ENCODE measurements at regions not wholly inside any gene's neighbourhood (a gene's known extent, or its start where the extent isn't known, plus 50 kb on each side); places are given as distances from the start of the nearest gene placed in this dataset.

GRCh38 chr14:98564006-98564405 is 708.0 kb downstream of the BCL11B start:
- intact Hi-C loops (cut with micrococcal nuclease): no loop called here
- H3K27me3 ChIP-seq (ENCODE audit: control insufficient read depth, insufficient read depth, low read length): no peaks in the 10 kb centered on the region
- ATAC-seq: no peak

GRCh38 chr14:98564541-98564940 is 707.5 kb downstream of the BCL11B start:
- Histone ChIP-seq H3K4me1 (ENCODE audit: control insufficient read depth, insufficient read depth, low read length) (no peaks in the 10 kb centered on the region), H3K36me3 (ENCODE audit: control insufficient read depth, insufficient read depth, low read length) (no peaks in the 10 kb centered on the region), H3K27ac (ENCODE audit: low read length) (no peak overlapping the region), H3K4me3 (ENCODE audit: low read length) (no peak overlapping the region), H3K9me3 (ENCODE audit: control insufficient read depth, insufficient read depth, low read length) (no peaks in the 10 kb centered on the region), H3K27me3 (ENCODE audit: control insufficient read depth, insufficient read depth, low read length) (no peaks in the 10 kb centered on the region)
- Mint-ChIP-seq H3K4me1 (no peaks in the 10 kb centered on the region), H3K27ac (no peak overlapping the region), H3K27me3 (ENCODE audit: low read depth in 2 of 2) (peaks cover 22 to 59% of the 10 kb centered on the region in 2 donors), H3K9me3 (no peaks in the 10 kb centered on the region), H3K36me3 (no peaks in the 10 kb centered on the region), H3K4me3 (no peak overlapping the region)
- no peak for ATAC-seq
- DNase-seq: no peak
- TF ChIP-seq CTCF (IDR thresholded peaks at IDR 0.05): no peak
- intact Hi-C loops (cut with micrococcal nuclease): no loop called here

More at GRCh38 chr14:98564006-98564405, 708.0 kb downstream of the BCL11B start:
- no peaks in the 10 kb centered on the region for H3K4me1 Mint-ChIP-seq
- H3K4me3 Mint-ChIP-seq: no peak overlapping the region
- Histone ChIP-seq H3K4me1 (ENCODE audit: control insufficient read depth, insufficient read depth, low read length) (no peaks in the 10 kb centered on the region), H3K36me3 (ENCODE audit: control insufficient read depth, insufficient read depth, low read length) (no peaks in the 10 kb centered on the region), H3K9me3 (ENCODE audit: control insufficient read depth, insufficient read depth, low read length) (no peaks in the 10 kb centered on the region), H3K4me3 (ENCODE audit: low read length) (no peak overlapping the region), H3K27ac (ENCODE audit: low read length) (no peak overlapping the region)
- DNase-seq: no peak
- no peaks in the 10 kb centered on the region for H3K36me3 Mint-ChIP-seq
- H3K9me3 Mint-ChIP-seq: no peaks in the 10 kb centered on the region
- WGBS (ENCODE audit: insufficient coverage): 29% methylated on average over 5 of the region's 5 CpGs
- H3K27me3 Mint-ChIP-seq (ENCODE audit: low read depth in 2 of 2): peaks cover 24 to 59% of the 10 kb centered on the region in 2 donors
- TF ChIP-seq CTCF (IDR thresholded peaks at IDR 0.05): no peak
- no peak overlapping the region for H3K27ac Mint-ChIP-seq

GRCh38 chr14:98571104-98571503 is 700.9 kb downstream of the BCL11B start:
- WGBS (ENCODE audit: insufficient coverage): 93% methylated on average over 2 of the region's 2 CpGs
- no peaks in the 10 kb centered on the region for H3K36me3 Mint-ChIP-seq
- Histone ChIP-seq H3K9me3 (ENCODE audit: control insufficient read depth, insufficient read depth, low read length) (no peaks in the 10 kb centered on the region), H3K4me3 (ENCODE audit: low read length) (no peak overlapping the region), H3K27ac (ENCODE audit: low read length) (no peak overlapping the region), H3K27me3 (ENCODE audit: control insufficient read depth, insufficient read depth, low read length) (no peaks in the 10 kb centered on the region), H3K4me1 (ENCODE audit: control insufficient read depth, insufficient read depth, low read length) (no peaks in the 10 kb centered on the region), H3K36me3 (ENCODE audit: control insufficient read depth, insufficient read depth, low read length) (no peaks in the 10 kb centered on the region)
- no peaks in the 10 kb centered on the region for H3K9me3 Mint-ChIP-seq
- intact Hi-C loops (cut with micrococcal nuclease): no loop called here
- peaks cover 17 to 78% of the 10 kb centered on the region in 2 donors for H3K27me3 Mint-ChIP-seq (ENCODE audit: low read depth in 2 of 2)
- H3K27ac Mint-ChIP-seq: no peak overlapping the region
- H3K4me1 Mint-ChIP-seq: no peaks in the 10 kb centered on the region
- TF ChIP-seq CTCF (IDR thresholded peaks at IDR 0.05): no peak
- DNase-seq (no peak), ATAC-seq (no peak)
- no peak overlapping the region for H3K4me3 Mint-ChIP-seq

- peaks cover 9 to 65% of the 10 kb centered on the region in 2 donors for H3K27me3 Mint-ChIP-seq (ENCODE audit: low read depth in 2 of 2)
- ATAC-seq (no peak), DNase-seq (no peak)
- intact Hi-C loops (cut with micrococcal nuclease): no loop called here
- no peaks in the 10 kb centered on the region for H3K4me1 Mint-ChIP-seq
- H3K9me3 Mint-ChIP-seq: no peaks in the 10 kb centered on the region
- Histone ChIP-seq H3K4me3 (ENCODE audit: low read length) (no peak overlapping the region), H3K27me3 (ENCODE audit: control insufficient read depth, insufficient read depth, low read length) (no peaks in the 10 kb centered on the region), H3K27ac (ENCODE audit: low read length) (no peak overlapping the region), H3K4me1 (ENCODE audit: control insufficient read depth, insufficient read depth, low read length) (no peaks in the 10 kb centered on the region), H3K36me3 (ENCODE audit: control insufficient read depth, insufficient read depth, low read length) (no peaks in the 10 kb centered on the region), H3K9me3 (ENCODE audit: control insufficient read depth, insufficient read depth, low read length) (no peaks in the 10 kb centered on the region)
- no peak overlapping the region for H3K27ac Mint-ChIP-seq
- no peaks in the 10 kb centered on the region for H3K36me3 Mint-ChIP-seq
- WGBS (ENCODE audit: insufficient coverage): 58% methylated on average over 1 of the region's 2 CpGs
- TF ChIP-seq CTCF (IDR thresholded peaks at IDR 0.05): no peak
- no peak overlapping the region for H3K4me3 Mint-ChIP-seq
These were observed 698.9 kb downstream of the BCL11B start for GRCh38 chr14:98573082-98573481.
